Activated T-cell treated with anti-CD3 and anti-CD28 coated beads for 48 hours (primary cell): ENCODE measurements at regions not wholly inside any gene's neighbourhood (a gene's known extent, or its start where the extent isn't known, plus 50 kb on each side); places are given as distances from the start of the nearest gene placed in this dataset.
"Not testable (repeated sequence)": the region's sequence is repeated elsewhere in the genome, so short reads cannot be mapped to it uniquely, and the experiment has no call there.

Experiments used
- DNase-seq: peaks from one replicate; pipeline ENCODE4 v3.0.0-alpha.2; 2020; ENCODE audit warnings: low read depth

DNA sequence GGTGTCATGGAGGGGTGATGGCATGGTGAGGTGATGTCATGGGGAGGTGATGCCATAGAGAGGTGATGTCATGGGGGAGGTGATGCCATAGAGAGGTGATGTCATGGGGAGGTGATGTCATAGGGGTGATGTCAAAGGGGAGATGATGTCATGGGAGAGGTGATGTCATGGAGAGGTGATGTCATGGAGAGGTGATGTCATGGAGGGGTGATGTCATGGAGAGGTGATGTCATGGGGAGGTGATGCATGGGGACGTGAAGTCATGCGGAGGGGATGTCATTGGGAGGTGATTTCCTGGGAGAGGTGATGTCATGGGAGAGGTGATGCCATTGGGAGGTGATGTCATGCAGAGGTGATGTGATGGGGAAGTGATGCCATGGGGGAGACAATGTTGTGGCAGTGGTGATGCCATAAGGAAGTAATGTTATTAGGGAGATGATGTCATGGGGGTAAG, 92.1 kb upstream of the C1orf174 start:
- DNase-seq: peak; percentile 3

DNA sequence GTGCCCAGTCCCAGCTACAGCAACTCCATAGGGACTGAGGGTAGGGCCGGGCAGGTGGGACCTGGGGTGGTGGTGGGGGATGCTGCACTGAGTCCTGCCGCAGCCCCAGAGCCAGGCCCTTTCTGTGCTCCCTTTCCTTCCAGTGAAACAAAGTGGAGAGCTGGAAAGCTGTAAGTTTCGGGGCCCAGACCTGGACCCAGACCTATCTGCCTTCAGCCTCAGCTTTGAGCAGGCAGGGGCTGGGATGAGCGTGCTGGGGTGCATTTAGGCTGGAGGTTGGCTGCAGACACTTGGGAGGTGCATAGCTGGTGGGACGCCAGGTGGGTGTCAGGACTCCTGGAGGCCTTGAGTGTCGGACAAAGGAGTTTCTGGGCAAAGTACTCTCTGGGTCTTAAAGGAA, 92.7 kb upstream of the C1orf174 start:
- no peak for DNase-seq

DNA sequence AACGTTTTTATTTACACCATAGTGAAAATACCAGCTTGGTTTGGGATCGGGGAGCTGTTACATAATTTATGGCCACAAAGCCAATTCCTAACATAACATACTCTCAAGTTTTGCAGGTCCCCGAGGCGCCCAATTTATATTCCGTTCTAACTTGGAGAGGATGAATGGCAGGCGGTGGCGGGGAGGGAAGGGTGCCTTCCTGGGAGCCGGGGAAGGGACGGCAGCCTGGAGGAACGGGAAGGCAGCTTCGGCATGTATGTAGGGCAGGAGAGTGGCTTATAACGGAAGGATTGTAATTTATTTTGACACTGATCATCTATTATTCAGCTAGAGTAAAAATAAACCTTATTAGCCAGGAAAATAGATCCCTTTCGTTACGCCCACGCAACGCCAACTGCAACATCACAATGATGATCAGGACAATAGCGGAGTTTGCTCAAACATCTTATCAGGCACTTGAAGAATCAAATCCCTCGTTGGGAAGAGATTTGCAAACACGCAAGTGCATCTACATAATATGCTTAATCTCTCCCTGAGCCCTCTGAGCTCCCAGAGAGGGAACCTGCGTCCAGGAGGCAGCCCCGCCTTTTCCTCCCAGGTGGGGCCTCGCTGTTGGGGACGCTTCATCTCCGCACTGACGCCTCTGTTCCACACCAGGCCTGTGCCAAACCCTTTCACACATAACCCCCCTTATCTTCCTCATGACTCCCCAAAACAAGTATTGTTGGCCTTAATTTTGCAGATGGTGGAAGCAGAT, 93.7 kb upstream of the C1orf174 start:
- DNase-seq: no peak

DNA sequence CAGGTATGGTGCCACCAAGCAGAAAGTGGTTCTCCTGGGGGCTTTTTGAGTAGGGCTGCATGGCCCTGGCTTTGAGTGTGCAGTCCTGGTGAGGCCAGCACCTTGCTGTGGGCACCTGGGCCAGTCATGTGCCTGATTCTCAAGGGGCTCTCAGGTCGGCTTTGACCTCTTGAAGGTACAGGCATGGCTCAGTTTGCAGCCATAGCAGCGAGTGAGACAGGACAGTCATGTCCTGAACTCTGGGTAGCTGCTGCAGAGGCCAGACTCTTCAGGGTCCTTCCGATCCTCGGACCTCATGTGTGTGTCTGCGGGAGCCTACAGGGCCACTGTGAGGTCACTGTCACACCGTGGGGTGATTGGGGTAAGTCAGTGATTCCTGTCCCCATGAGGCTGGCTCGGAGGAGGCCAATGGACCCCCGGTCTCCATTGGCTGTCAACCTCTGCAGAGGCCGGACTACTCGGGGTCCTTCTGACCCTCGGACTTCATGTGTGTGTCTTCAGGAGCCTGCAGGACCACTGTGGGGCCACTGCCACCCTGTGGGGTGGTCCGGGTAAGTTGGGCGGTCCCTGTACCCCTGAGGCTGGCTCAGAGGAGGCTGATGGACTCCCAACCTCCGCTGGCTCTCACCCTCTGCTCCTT, 95.2 kb upstream of the C1orf174 start:
- DNase-seq: no peak

DNA sequence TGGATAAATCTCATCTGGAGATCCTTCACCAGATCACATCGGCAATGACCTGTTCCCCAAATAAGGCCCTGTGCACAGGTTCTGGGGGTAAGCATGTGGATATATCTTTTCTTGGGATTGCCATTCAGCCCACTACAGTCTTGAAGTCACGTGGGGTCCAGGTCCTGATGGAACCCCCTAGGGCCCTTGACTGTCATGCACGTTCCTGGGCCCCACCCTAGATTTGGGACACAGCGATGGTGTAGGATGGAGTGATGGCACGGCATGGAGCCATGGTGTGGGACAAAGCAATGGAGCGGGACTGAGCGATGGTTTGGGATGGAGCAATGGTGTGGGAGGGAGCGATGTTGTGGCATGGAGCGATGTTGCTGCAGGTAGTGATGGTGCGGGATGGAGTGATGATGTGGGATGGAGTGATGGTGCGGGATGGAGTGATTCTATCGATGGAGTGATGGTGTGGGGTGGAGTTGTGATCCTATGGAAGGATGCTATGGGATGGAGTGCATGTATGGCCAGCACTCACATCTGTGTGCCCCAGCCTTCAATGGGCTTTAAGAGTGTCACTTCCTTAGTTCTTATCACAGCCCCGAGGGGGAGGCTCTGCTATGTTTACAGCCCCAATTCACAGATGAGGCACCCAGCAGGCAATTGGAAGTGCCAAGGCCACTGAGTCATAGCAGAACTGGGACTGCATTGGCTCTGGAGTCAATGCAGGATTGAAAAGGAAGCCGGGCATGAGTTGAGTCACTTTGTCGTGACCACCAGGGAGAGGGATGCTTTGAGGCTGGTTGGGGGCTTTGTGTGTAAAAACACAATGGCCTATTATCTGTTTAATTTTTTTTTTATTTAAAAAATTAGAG, 97.0 kb upstream of the C1orf174 start:
- no peak for DNase-seq

DNA sequence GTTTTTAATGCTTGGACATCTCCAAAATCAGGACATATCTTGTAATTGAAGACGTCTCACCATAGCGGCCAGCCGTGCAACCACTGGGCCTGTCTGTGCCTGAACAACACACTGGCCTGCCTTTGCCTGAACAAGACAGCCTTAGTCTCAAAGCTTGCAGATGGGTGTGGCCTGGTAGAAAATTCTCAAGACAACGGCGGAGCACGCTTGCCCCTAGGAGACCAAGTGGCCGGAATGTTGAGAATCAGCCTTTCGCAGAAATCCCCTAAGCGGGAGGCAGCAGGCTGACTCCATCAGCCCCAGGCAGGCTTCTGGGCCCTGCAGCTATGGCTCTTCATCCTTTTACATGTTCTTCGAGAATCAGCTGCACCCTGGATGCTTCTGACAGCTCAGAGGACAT, 98.0 kb upstream of the C1orf174 start:
- DNase-seq: no peak

DNA sequence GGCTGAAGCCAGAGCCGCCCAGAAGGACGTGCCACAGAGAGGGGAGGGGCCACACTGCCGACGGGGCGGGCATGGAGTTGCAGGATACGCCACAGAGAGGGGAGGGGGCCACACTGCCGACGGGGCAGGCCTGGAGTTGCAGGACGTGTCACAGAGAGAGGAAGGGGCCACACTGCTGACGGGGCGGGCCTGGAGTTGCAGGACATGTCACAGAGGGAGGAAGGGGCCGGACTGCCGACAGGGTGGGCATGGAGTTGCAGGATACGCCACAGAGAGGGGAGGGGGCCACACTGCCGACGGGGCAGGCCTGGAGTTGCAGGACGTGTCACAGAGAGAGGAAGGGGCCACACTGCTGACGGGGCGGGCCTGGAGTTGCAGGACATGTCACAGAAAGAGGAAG, 99.4 kb upstream of the C1orf174 start:
- DNase-seq: not testable (repeated sequence)

DNA sequence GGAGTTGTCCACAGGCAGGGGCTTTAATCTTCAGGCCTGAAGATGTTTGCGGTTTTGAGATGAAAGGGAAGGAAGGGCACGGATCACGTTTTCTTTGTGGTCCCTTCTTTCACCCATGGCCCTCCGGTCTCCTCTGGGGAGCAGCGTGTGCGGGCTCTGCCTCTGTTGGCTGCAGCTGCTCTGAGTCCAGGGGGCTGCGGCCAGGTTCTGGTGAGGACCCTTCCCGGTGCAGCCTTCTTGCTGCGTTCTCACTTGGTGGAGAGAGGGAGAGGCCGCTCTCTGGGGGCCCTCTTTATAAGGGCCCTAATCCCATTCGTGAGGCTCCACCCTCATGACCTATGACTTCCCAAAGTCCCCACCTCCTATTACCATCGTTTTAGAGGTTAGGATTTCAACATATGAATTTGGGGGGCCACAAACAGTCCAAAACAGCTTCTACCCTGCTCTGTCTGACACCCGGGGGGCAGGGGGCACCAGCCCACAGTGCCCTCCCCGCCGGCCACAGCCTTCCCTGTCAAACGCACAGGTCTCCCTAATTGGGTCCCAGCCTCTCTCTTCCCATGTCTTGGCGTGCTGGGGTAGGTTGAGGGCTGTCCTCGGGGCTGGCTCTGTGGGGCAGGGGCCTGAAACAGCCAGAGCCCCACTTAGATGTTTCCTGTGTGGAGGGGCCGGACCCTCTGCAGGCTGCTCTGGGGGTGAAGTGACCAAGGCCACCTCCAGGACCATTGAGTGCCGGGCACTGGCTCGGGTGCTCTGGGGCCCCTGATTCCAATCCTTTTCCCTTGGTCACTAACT, 100.1 kb upstream of the C1orf174 start:
- no peak for DNase-seq

DNA sequence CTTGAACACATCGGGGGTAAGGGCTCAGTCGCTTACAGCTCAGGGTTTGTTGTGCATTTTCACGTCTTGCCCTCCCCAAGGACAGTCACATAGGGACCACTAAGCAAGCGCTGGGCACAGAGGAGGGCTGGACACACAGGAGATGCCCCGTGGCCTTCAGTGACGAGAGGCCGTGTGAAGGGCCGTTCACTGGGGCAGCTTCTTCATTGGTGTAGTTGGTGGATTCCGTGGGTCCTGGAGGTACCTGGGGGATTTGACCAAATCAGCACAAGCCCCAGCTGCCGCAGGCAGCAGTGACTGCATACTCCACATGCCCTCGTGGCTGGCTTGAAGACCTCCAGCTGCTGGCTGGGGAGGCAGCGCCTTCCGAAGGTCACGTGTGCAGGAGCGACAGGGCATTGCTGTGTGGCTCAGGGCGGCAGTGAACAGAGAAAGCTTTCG, 100.8 kb upstream of the C1orf174 start:
- no peak for DNase-seq

DNA sequence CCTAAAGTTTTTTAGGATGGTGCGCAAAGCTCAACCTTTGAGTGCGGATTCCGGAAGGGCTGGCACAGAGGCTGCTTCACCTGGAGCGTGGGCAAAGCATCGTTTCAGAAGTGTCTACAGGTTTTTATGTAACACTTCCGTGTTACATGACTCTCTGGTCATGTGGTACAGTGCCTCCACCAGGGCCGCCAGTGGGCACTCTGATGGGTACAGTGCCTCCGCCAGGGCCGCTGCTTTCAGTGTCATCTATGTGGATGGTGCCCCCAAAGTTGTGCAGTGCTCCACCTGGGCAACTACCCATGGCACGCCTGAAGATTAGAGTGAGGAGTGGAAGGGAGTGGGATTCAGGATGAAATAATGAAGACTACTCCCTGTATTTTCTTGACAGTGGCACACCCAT, 101.4 kb upstream of the C1orf174 start:
- no peak for DNase-seq

DNA sequence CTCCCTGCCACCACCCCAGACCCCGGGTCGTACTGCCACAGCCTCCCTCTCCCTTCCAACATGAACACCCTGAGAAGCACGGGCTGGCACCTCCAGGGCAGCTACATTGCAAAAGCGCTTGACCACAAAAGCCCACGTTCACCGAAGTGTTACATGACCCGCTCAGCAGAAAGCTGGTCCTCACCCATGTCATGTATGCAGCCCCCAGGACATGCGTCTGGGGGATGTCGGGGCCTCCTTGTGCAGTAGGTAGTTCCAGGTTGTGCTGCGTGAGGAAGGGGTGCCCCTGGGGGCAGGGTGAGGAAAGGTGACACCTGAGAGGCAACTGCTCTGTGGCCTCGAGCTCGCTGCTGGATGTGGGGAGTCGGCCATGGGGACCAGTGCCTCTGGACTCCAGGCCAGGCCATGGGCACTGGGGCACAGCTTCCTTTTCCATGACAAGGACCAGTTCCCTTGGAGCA, 102.0 kb upstream of the C1orf174 start:
- no peak for DNase-seq

DNA sequence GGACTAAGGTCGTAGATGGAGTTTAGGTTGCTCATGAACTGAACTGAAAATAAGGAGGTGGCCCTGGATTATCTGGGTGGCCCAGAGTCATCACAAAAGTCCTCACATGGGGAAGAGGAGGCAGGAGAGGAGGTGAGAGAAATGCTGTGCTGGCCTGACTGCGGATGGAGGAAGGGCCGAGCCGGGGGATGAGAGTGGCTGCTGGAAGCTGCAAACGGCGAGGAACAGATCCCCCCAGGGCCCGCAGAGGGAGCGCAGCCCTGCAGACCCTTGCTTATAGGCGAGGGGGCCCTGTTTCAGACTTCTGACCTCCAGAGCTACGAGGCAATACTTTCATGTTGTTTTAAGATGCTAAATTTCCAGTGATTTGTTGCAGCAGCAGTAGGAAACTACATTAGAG, 102.7 kb upstream of the C1orf174 start:
- no peak for DNase-seq

DNA sequence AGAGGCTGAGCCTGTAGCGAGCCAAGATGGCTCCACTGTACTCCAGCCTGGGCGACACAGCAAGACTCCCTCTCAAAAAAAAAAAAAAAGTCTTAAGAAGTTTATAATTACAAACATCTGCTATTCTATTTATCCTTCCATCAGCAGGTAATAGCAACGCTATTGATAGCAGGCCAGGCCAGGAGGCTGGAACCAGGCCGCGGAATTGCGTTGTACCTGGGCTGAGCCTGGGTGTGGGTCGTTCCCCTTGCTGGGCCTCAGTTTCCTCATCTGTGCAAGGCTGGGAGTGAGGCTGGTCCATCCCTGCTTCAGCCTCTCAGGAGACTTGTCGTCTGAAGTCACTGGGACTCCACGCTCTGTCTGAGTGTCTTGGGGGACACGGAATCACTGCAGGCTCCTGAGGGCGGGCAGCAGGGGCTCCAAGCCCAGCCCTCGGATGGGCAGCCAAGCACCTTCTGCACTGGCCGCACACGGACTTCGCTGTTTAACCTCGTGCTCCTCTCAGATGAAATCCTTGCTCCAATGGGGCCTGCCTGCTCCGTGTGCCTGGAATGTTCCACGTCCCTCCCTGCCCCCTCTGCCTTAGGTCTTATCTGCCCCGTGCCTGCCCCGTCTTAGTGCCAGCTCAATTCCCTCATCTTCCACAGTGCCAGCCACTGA, 103.9 kb upstream of the C1orf174 start:
- no peak for DNase-seq

DNA sequence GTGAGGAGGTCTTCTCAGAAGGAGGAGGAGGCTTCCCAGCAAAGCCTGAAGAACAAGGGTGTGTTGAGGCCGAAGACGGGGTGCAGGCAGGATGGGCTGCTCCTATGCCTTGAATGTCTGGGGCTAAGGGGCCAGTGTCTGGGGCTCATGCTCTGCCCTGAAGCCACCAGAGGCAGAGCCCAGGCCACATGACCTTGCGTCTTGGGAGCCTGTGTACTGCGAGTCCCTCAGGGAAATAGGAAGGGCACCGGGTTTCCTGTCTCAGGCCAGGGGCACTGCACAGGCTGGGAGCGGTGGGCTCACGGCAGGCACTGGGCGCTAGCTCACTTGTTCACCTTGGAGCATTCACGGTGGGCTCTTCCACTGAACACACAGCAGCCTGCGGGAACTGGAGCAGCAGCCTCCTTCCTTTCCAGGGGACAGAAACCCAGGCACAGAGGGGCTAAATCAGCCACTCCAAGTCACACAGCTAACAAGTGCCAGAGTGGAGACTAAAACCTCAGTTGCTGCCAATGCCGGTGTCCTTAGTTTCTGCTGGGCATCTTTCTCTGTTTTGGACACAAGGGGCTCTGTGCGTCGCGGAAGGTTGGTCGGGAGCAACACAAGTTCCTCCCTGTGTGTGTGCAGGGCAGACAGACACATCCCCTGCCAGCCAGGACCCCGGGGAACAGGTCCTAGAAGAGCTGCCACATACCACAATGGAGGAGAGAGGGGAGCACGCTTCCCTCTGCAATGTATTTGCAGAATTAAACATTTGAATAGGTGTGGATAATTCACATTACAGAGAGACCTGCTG, 104.8 kb upstream of the C1orf174 start:
- no peak for DNase-seq

DNA sequence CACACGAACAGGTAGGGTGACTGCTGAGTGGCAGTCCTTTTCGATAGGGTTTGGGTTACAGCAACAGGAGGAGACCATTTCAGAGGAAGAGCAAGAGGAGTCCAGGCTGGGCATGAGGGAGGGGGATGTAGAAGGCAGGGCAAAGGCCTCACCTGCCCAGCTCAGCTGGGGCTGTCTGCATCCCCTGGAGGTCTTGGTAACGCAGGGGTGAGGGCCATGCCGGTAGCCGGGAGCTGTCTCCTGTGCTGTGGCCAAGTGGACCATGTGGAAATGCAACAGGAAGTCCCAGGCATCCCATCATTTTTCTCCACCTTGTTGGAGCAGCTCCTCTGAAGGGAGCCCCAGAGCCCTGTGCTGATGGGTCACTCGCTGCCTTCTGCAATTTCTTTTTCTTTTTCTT, 105.4 kb upstream of the C1orf174 start:
- DNase-seq: no peak

DNA sequence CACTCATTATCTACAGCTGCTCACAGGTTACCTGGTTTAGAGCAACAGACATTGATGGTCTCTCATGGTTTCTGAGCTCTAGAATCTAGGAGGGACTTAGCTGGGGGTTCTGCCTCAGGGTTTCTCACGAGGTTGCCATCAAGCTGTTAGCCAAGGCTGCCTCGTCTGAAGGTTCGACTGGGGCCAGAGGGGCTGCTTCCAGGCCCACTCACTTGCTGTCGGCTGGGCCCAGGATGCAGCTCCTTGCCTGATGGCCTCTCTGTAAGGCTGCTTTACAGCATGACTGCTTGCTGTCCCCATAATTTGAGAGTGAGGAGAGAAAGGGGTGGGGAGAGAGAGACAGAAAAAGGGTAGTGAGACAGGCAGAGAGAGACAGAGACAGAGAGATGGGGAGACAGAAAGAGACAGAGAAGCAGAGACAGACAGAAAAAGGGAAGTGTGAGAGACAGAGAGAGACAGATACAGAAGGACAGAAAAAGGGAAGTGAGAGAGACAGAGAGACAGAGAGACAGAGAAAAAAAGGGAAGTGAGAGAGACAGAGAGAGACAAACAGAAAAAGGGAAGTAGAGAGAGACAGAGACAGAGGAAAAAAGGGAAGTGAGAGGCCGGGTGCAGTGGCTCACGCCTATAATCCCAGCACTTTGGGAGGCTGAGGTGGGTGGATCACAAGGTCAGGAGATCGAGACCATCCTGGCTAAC, 106.8 kb upstream of the C1orf174 start:
- DNase-seq: no peak

DNA sequence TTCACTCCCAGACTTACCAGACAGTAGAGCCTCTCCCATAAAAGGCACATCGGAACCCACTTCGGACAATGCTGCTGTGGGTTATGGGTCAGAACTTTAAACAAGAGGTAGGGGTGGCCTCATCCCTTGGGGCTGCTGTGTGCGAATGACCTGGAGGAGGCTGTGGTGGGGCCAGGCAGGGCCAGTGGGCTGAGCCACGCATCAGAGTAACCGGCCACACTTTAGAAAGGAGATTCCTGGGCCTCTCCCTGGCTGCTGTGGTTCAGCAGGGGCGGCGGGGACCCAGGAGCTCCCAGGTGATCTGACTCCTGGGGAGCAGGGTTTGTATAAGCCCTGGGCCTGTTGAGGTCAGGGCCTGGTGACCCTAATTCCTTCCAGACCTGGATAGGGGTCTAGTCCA, 110.2 kb upstream of the C1orf174 start:
- no peak for DNase-seq

DNA sequence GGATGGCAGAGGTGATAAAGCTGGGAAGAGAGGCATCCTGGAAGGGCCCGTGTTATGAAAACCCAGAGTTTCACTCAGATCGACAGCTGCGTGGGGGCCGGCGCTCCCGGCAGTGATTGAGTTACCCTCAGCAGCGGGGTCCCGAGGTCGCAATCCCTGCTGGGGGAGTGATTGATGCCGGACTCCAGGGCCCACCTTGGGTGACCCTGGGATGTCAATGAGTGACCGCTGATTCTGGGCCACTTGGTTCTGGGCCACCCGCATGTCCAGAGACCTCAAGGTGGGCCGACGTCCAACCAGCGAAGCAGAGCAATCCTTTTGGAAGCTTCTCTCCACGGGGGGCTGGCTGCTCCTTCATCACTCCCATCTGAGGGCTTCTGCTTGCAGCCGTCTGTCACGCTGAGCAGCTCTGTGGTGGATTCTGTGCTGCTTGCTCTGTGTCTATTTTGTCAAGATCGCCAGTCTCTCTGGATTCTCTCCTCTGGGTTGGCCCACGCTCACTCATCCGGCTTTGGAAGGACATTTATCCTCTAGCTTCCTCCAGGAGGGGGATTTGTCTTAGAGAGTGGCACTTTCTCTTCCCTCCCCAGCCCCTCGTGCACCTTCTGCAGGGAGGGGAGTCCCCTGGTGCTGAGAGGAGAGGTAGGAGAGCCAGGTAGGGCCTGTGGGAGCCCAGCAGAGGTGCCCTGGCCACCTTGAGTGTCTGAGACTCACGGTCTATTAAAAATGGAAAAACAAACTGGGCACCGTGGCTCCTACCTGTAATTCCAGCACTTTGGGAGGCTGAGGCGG, 110.9 kb upstream of the C1orf174 start:
- DNase-seq: no peak
